ENCODE measurements at regions not wholly inside any gene's neighbourhood (a gene's known extent, or its start where the extent isn't known, plus 50 kb on each side); places are given as distances from the start of the nearest gene placed in this dataset.

DNA sequence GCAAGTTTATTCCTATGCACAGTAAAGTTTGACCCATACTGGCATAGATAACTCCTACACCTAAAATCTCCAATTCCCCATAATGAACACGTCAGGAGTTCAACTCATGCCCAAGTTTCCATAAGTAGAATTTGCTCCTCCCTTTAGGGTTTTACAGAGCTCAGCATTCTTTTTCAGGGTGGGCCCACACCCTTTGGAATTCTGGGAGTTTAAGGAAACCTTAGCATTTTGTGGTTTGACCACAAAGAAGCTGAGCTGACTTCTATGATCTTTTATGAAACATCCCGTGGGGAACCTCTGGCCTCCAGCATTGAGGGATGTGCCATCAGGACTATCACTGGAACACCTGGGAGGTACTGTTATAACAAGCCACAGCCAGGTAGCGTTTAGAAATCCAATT is 220.6 kb upstream of the MAP3K1 start:
- no peak for TF ChIP-seq CTCF (IDR thresholded peaks at IDR 0.05; ENCODE audit: poor library complexity, severe bottlenecking)
- TF ChIP-seq EP300 (conservative IDR thresholded peaks at IDR 0.05; ENCODE audit: poor library complexity, severe bottlenecking) = no peak
- TF ChIP-seq SMC3 (conservative IDR thresholded peaks at IDR 0.05; ENCODE audit: poor library complexity) = no peak
- no peak for TF ChIP-seq EZH2 (IDR thresholded peaks at IDR 0.05; ENCODE audit: borderline replicate concordance, insufficient read depth, low read length, poor library complexity, severe bottlenecking)
